ENCODE measurements at regions not wholly inside any gene's neighbourhood (a gene's known extent, or its start where the extent isn't known, plus 50 kb on each side); places are given as distances from the start of the nearest gene placed in this dataset.

DNA sequence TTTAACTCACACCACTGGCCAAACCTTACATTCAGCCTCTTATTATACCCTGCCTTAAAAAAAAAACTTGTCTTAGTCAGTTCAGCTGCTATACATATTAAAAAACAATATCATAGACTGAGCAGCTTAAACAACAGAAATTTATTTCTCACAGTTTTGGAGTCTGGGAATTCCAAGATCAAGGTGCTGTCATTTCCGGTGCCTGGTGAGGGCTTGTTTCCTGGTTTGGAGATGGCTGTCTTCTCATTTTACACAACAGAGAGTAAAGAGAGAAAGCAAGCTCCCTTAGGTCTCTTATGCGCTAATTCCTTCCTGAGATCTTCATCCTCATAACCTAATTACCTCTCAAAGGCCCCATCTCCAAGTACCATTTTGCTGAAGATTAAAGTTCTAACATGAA, 769.2 kb downstream of the DIAPH3 start:
- TF ChIP-seq, protein P1, sequence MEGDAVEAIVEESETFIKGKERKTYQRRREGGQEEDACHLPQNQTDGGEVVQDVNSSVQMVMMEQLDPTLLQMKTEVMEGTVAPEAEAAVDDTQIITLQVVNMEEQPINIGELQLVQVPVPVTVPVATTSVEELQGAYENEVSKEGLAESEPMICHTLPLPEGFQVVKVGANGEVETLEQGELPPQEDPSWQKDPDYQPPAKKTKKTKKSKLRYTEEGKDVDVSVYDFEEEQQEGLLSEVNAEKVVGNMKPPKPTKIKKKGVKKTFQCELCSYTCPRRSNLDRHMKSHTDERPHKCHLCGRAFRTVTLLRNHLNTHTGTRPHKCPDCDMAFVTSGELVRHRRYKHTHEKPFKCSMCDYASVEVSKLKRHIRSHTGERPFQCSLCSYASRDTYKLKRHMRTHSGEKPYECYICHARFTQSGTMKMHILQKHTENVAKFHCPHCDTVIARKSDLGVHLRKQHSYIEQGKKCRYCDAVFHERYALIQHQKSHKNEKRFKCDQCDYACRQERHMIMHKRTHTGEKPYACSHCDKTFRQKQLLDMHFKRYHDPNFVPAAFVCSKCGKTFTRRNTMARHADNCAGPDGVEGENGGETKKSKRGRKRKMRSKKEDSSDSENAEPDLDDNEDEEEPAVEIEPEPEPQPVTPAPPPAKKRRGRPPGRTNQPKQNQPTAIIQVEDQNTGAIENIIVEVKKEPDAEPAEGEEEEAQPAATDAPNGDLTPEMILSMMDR (conservative IDR thresholded peaks at IDR 0.05; ENCODE audit: low read depth, low read length): no peak
- no peak for TF ChIP-seq EZH2 (IDR thresholded peaks at IDR 0.05; ENCODE audit: borderline replicate concordance, low read depth, low read length, poor library complexity, severe bottlenecking)

All from A673 (cell line).